Right forelimb (tissue), 1 donor: ENCODE measurements at regions not wholly inside any gene's neighbourhood (a gene's known extent, or its start where the extent isn't known, plus 50 kb on each side); places are given as distances from the start of the nearest gene placed in this dataset.

Source experiments
- DNase-seq: peaks from one replicate; pipeline ENCODE4 v3.0.0-alpha.2; 2018

GRCh38 chr2:217436386-217436785, 566.4 kb downstream of the TNS1 start:
- DNase-seq, result no peak

- peak; percentile 86 for DNase-seq
Observed at GRCh38 chr2:217434180-217434975, 568.4 kb downstream of the TNS1 start.

GRCh38 chr2:217433522-217433921, 569.3 kb downstream of the TNS1 start:
- DNase-seq, result no peak

- no peak for DNase-seq
Observed at GRCh38 chr2:217431577-217432269, 571.1 kb downstream of the TNS1 start.

GRCh38 chr2:217430916-217431576, 571.2 kb upstream of the TNP1 start:
- DNase-seq, result no peak

- DNase-seq, result no peak
Observed at GRCh38 chr2:217429981-217430500, 570.2 kb upstream of the TNP1 start.

GRCh38 chr2:217421834-217422233, 562.0 kb upstream of the TNP1 start:
- no peak for DNase-seq

GRCh38 chr2:217420854-217421253, 561.0 kb upstream of the TNP1 start:
- no peak for DNase-seq

GRCh38 chr2:217419055-217419671, 559.3 kb upstream of the TNP1 start:
- no peak for DNase-seq

- no peak for DNase-seq
Observed at GRCh38 chr2:217418544-217418943, 558.7 kb upstream of the TNP1 start.

GRCh38 chr2:217418090-217418489, 558.2 kb upstream of the TNP1 start:
- no peak for DNase-seq

GRCh38 chr2:217417536-217417935, 557.7 kb upstream of the TNP1 start:
- DNase-seq, result no peak

- no peak for DNase-seq
Observed at GRCh38 chr2:217415316-217415715, 555.5 kb upstream of the TNP1 start.

- DNase-seq, result no peak
Observed at GRCh38 chr2:217414429-217414828, 554.6 kb upstream of the TNP1 start.

GRCh38 chr2:217413193-217413592, 553.3 kb upstream of the TNP1 start:
- DNase-seq, result no peak

- no peak for DNase-seq
Observed at GRCh38 chr2:217412721-217413120, 552.9 kb upstream of the TNP1 start.

GRCh38 chr2:217412277-217412676, 552.4 kb upstream of the TNP1 start:
- no peak for DNase-seq

GRCh38 chr2:217410681-217410960, 550.8 kb upstream of the TNP1 start:
- DNase-seq, result no peak

GRCh38 chr2:217409949-217410680, 550.3 kb upstream of the TNP1 start:
- DNase-seq, result no peak

GRCh38 chr2:217407362-217407761, 547.5 kb upstream of the TNP1 start:
- no peak for DNase-seq

GRCh38 chr2:217404236-217404760, 544.4 kb upstream of the TNP1 start:
- DNase-seq, result no peak

GRCh38 chr2:217402761-217403383, 543.0 kb upstream of the TNP1 start:
- no peak for DNase-seq
